ENCODE measurements at regions not wholly inside any gene's neighbourhood (a gene's known extent, or its start where the extent isn't known, plus 50 kb on each side); places are given as distances from the start of the nearest gene placed in this dataset.

GRCh38 chr18:28399781-28400362 lies 222.9 kb upstream of the CDH2 start:
- Histone ChIP-seq H3K9ac (ENCODE audit: low read length) (no peak overlapping the region), H3K27me3 (ENCODE audit: control insufficient read depth, insufficient read depth, low read length) (no peaks in the 10 kb centered on the region), H3K36me3 (ENCODE audit: control insufficient read depth, insufficient read depth, low read length) (no peaks in the 10 kb centered on the region)

GRCh38 chr18:28398471-28398870 lies 221.5 kb upstream of the CDH2 start:
- Histone ChIP-seq H3K4me3 (ENCODE audit: low read length) (no peak overlapping the region), H3K4me1 (ENCODE audit: control insufficient read depth, insufficient read depth, low read length) (no peaks in the 10 kb centered on the region), H3K9ac (ENCODE audit: low read length) (no peak overlapping the region), H3K27ac (ENCODE audit: low read depth, low read length) (no peak overlapping the region), H3K27me3 (ENCODE audit: control insufficient read depth, insufficient read depth, low read length) (no peaks in the 10 kb centered on the region), H3K36me3 (ENCODE audit: control insufficient read depth, insufficient read depth, low read length) (no peaks in the 10 kb centered on the region)

More at GRCh38 chr18:28399781-28400362, 222.9 kb upstream of the CDH2 start:
- Histone ChIP-seq H3K4me1 (ENCODE audit: control insufficient read depth, insufficient read depth, low read length) (no peaks in the 10 kb centered on the region), H3K27ac (ENCODE audit: low read depth, low read length) (no peak overlapping the region), H3K4me3 (ENCODE audit: low read length) (no peak overlapping the region)

GRCh38 chr18:28390022-28390421 lies 213.1 kb upstream of the CDH2 start:
- Histone ChIP-seq H3K4me1 (ENCODE audit: control insufficient read depth, insufficient read depth, low read length) (no peaks in the 10 kb centered on the region), H3K27ac (ENCODE audit: low read depth, low read length) (no peak overlapping the region), H3K9ac (ENCODE audit: low read length) (no peak overlapping the region), H3K4me3 (ENCODE audit: low read length) (no peak overlapping the region), H3K27me3 (ENCODE audit: control insufficient read depth, insufficient read depth, low read length) (no peaks in the 10 kb centered on the region), H3K36me3 (ENCODE audit: control insufficient read depth, insufficient read depth, low read length) (no peaks in the 10 kb centered on the region)

GRCh38 chr18:28382215-28382879 lies 205.4 kb upstream of the CDH2 start:
- Histone ChIP-seq H3K4me3 (ENCODE audit: low read length) (no peak overlapping the region), H3K9ac (ENCODE audit: low read length) (no peak overlapping the region), H3K36me3 (ENCODE audit: control insufficient read depth, insufficient read depth, low read length) (no peaks in the 10 kb centered on the region), H3K27ac (ENCODE audit: low read depth, low read length) (no peak overlapping the region), H3K27me3 (ENCODE audit: control insufficient read depth, insufficient read depth, low read length) (no peaks in the 10 kb centered on the region), H3K4me1 (ENCODE audit: control insufficient read depth, insufficient read depth, low read length) (no peaks in the 10 kb centered on the region)

GRCh38 chr18:28372186-28372585 lies 195.3 kb upstream of the CDH2 start:
- no peaks in the 10 kb centered on the region for H3K27me3 ChIP-seq (ENCODE audit: control insufficient read depth, insufficient read depth, low read length)
- H3K27ac ChIP-seq (ENCODE audit: low read depth, low read length): no peak overlapping the region
- H3K36me3 ChIP-seq (ENCODE audit: control insufficient read depth, insufficient read depth, low read length): no peaks in the 10 kb centered on the region
- no peak overlapping the region for H3K9ac ChIP-seq (ENCODE audit: low read length)
- no peaks in the 10 kb centered on the region for H3K4me1 ChIP-seq (ENCODE audit: control insufficient read depth, insufficient read depth, low read length)
- H3K4me3 ChIP-seq (ENCODE audit: low read length): no peak overlapping the region

- Histone ChIP-seq H3K4me3 (ENCODE audit: low read length) (no peak overlapping the region), H3K27me3 (ENCODE audit: control insufficient read depth, insufficient read depth, low read length) (no peaks in the 10 kb centered on the region), H3K4me1 (ENCODE audit: control insufficient read depth, insufficient read depth, low read length) (no peaks in the 10 kb centered on the region), H3K36me3 (ENCODE audit: control insufficient read depth, insufficient read depth, low read length) (no peaks in the 10 kb centered on the region), H3K9ac (ENCODE audit: low read length) (no peak overlapping the region), H3K27ac (ENCODE audit: low read depth, low read length) (no peak overlapping the region)
Observed at GRCh38 chr18:28366676-28367075, 189.7 kb upstream of the CDH2 start.

- no peak overlapping the region for H3K4me3 ChIP-seq (ENCODE audit: low read length)
- H3K4me1 ChIP-seq (ENCODE audit: control insufficient read depth, insufficient read depth, low read length): no peaks in the 10 kb centered on the region
- no peak overlapping the region for H3K27ac ChIP-seq (ENCODE audit: low read depth, low read length)
- H3K9ac ChIP-seq (ENCODE audit: low read length): no peak overlapping the region
- H3K27me3 ChIP-seq (ENCODE audit: control insufficient read depth, insufficient read depth, low read length): no peaks in the 10 kb centered on the region
- no peaks in the 10 kb centered on the region for H3K36me3 ChIP-seq (ENCODE audit: control insufficient read depth, insufficient read depth, low read length)
Observed at GRCh38 chr18:28365411-28365831, 188.5 kb upstream of the CDH2 start.

GRCh38 chr18:28363124-28363523 lies 186.2 kb upstream of the CDH2 start:
- Histone ChIP-seq H3K36me3 (ENCODE audit: control insufficient read depth, insufficient read depth, low read length) (no peaks in the 10 kb centered on the region), H3K4me1 (ENCODE audit: control insufficient read depth, insufficient read depth, low read length) (no peaks in the 10 kb centered on the region), H3K27ac (ENCODE audit: low read depth, low read length) (no peak overlapping the region), H3K4me3 (ENCODE audit: low read length) (no peak overlapping the region), H3K27me3 (ENCODE audit: control insufficient read depth, insufficient read depth, low read length) (no peaks in the 10 kb centered on the region), H3K9ac (ENCODE audit: low read length) (no peak overlapping the region)

GRCh38 chr18:28359176-28359575 lies 182.2 kb upstream of the CDH2 start:
- H3K4me1 ChIP-seq (ENCODE audit: control insufficient read depth, insufficient read depth, low read length): no peaks in the 10 kb centered on the region
- H3K27ac ChIP-seq (ENCODE audit: low read depth, low read length): no peak overlapping the region
- H3K27me3 ChIP-seq (ENCODE audit: control insufficient read depth, insufficient read depth, low read length): no peaks in the 10 kb centered on the region
- no peak overlapping the region for H3K4me3 ChIP-seq (ENCODE audit: low read length)
- H3K9ac ChIP-seq (ENCODE audit: low read length): no peak overlapping the region
- H3K36me3 ChIP-seq (ENCODE audit: control insufficient read depth, insufficient read depth, low read length): no peaks in the 10 kb centered on the region

- H3K36me3 ChIP-seq (ENCODE audit: control insufficient read depth, insufficient read depth, low read length): no peaks in the 10 kb centered on the region
- H3K9ac ChIP-seq (ENCODE audit: low read length): no peak overlapping the region
- H3K4me1 ChIP-seq (ENCODE audit: control insufficient read depth, insufficient read depth, low read length): no peaks in the 10 kb centered on the region
- no peaks in the 10 kb centered on the region for H3K27me3 ChIP-seq (ENCODE audit: control insufficient read depth, insufficient read depth, low read length)
- no peak overlapping the region for H3K27ac ChIP-seq (ENCODE audit: low read depth, low read length)
- H3K4me3 ChIP-seq (ENCODE audit: low read length): no peak overlapping the region
Observed at GRCh38 chr18:28357766-28358401, 181.0 kb upstream of the CDH2 start.

GRCh38 chr18:28350821-28351220 lies 173.9 kb upstream of the CDH2 start:
- H3K36me3 ChIP-seq (ENCODE audit: control insufficient read depth, insufficient read depth, low read length): no peaks in the 10 kb centered on the region

GRCh38 chr18:28342231-28342630 lies 165.3 kb upstream of the CDH2 start:
- H3K4me1 ChIP-seq (ENCODE audit: control insufficient read depth, insufficient read depth, low read length): no peaks in the 10 kb centered on the region
- no peak overlapping the region for H3K9ac ChIP-seq (ENCODE audit: low read length)
- no peak overlapping the region for H3K27ac ChIP-seq (ENCODE audit: low read depth, low read length)
- no peak overlapping the region for H3K4me3 ChIP-seq (ENCODE audit: low read length)
- no peaks in the 10 kb centered on the region for H3K36me3 ChIP-seq (ENCODE audit: control insufficient read depth, insufficient read depth, low read length)
- H3K27me3 ChIP-seq (ENCODE audit: control insufficient read depth, insufficient read depth, low read length): no peaks in the 10 kb centered on the region

More at GRCh38 chr18:28350821-28351220, 173.9 kb upstream of the CDH2 start:
- H3K4me1 ChIP-seq (ENCODE audit: control insufficient read depth, insufficient read depth, low read length): no peaks in the 10 kb centered on the region
- H3K4me3 ChIP-seq (ENCODE audit: low read length): no peak overlapping the region
- H3K27ac ChIP-seq (ENCODE audit: low read depth, low read length): no peak overlapping the region
- no peaks in the 10 kb centered on the region for H3K27me3 ChIP-seq (ENCODE audit: control insufficient read depth, insufficient read depth, low read length)
- H3K9ac ChIP-seq (ENCODE audit: low read length): no peak overlapping the region

GRCh38 chr18:28338316-28338715 lies 161.4 kb upstream of the CDH2 start:
- no peak overlapping the region for H3K9ac ChIP-seq (ENCODE audit: low read length)
- H3K27me3 ChIP-seq (ENCODE audit: control insufficient read depth, insufficient read depth, low read length): no peaks in the 10 kb centered on the region
- H3K4me1 ChIP-seq (ENCODE audit: control insufficient read depth, insufficient read depth, low read length): no peaks in the 10 kb centered on the region
- no peaks in the 10 kb centered on the region for H3K36me3 ChIP-seq (ENCODE audit: control insufficient read depth, insufficient read depth, low read length)
- no peak overlapping the region for H3K4me3 ChIP-seq (ENCODE audit: low read length)
- no peak overlapping the region for H3K27ac ChIP-seq (ENCODE audit: low read depth, low read length)
